ENCODE measurements at regions not wholly inside any gene's neighbourhood (a gene's known extent, or its start where the extent isn't known, plus 50 kb on each side); places are given as distances from the start of the nearest gene placed in this dataset.
"Not testable (repeated sequence)": the region's sequence is repeated elsewhere in the genome, so short reads cannot be mapped to it uniquely, and the experiment has no call there.

- Histone ChIP-seq H4K20me1 (ENCODE audit: insufficient read depth, low read length) (no peaks in the 10 kb centered on the region), H3K9me3 (replicated peaks; ENCODE audit: insufficient read depth, low read length) (no peaks in the 10 kb centered on the region), H3K4me2 (ENCODE audit: low read depth, low read length) (no peak overlapping the region), H2AFZ (ENCODE audit: low read length) (no peak overlapping the region), H3K9ac (ENCODE audit: low read length) (no peak overlapping the region), H3K79me2 (ENCODE audit: low read length) (no peaks in the 10 kb centered on the region), H3K4me1 (ENCODE audit: low read length) (no peaks in the 10 kb centered on the region), H3K36me3 (replicated peaks; ENCODE audit: insufficient read depth, low read length) (no peaks in the 10 kb centered on the region), H3K27ac (ENCODE audit: low read length) (no peak overlapping the region), H3K9me2 (replicated peaks; ENCODE audit: insufficient read depth, low read length) (no peaks in the 10 kb centered on the region), H3K27me3 (replicated peaks; ENCODE audit: insufficient read depth, low read length) (no peaks in the 10 kb centered on the region), H3K4me3 (ENCODE audit: low read length) (no peak overlapping the region), H3F3A (ENCODE audit: insufficient read depth, low read length) (no peaks in the 10 kb centered on the region)
- no peak for TF ChIP-seq CTCF (IDR thresholded peaks at IDR 0.05; ENCODE audit: low read length)
- TF ChIP-seq EZH2 (optimal IDR thresholded peaks at IDR 0.05; ENCODE audit: low read depth, low read length): no peak
- TF ChIP-seq EZH2phosphoT487 (IDR thresholded peaks at IDR 0.05; ENCODE audit: low read length): no peak
- DNase-seq: no peak
Observed at GRCh38 chr16:77511053-77511452, 76.2 kb upstream of the ADAMTS18 start.

- Histone ChIP-seq H3K36me3 (replicated peaks; ENCODE audit: insufficient read depth, low read length) (no peaks in the 10 kb centered on the region), H3K79me2 (ENCODE audit: low read length) (no peaks in the 10 kb centered on the region), H3K4me3 (ENCODE audit: low read length) (no peak overlapping the region), H3F3A (ENCODE audit: insufficient read depth, low read length) (no peaks in the 10 kb centered on the region), H3K9ac (ENCODE audit: low read length) (no peak overlapping the region), H3K27ac (ENCODE audit: low read length) (no peak overlapping the region), H2AFZ (ENCODE audit: low read length) (no peak overlapping the region), H3K4me1 (ENCODE audit: low read length) (no peaks in the 10 kb centered on the region), H3K9me2 (replicated peaks; ENCODE audit: insufficient read depth, low read length) (no peaks in the 10 kb centered on the region), H3K9me3 (replicated peaks; ENCODE audit: insufficient read depth, low read length) (no peaks in the 10 kb centered on the region), H3K27me3 (replicated peaks; ENCODE audit: insufficient read depth, low read length) (no peaks in the 10 kb centered on the region), H4K20me1 (ENCODE audit: insufficient read depth, low read length) (no peaks in the 10 kb centered on the region), H3K4me2 (ENCODE audit: low read depth, low read length) (no peak overlapping the region)
- TF ChIP-seq EZH2phosphoT487 (IDR thresholded peaks at IDR 0.05; ENCODE audit: low read length) (no peak), EZH2 (optimal IDR thresholded peaks at IDR 0.05; ENCODE audit: low read depth, low read length) (no peak), CTCF (IDR thresholded peaks at IDR 0.05; ENCODE audit: low read length) (no peak)
- no peak for DNase-seq
Observed at GRCh38 chr16:77514500-77515220, 79.8 kb upstream of the ADAMTS18 start.

GRCh38 chr16:77525226-77525625, 90.4 kb upstream of the ADAMTS18 start:
- H3K4me3 ChIP-seq (ENCODE audit: low read length); H3K27me3 ChIP-seq (replicated peaks; ENCODE audit: insufficient read depth, low read length); H3F3A ChIP-seq (ENCODE audit: insufficient read depth, low read length); H3K4me1 ChIP-seq (ENCODE audit: low read length); H3K4me2 ChIP-seq (ENCODE audit: low read depth, low read length); H3K9me2 ChIP-seq (replicated peaks; ENCODE audit: insufficient read depth, low read length); H3K36me3 ChIP-seq (replicated peaks; ENCODE audit: insufficient read depth, low read length); H2AFZ ChIP-seq (ENCODE audit: low read length); H3K79me2 ChIP-seq (ENCODE audit: low read length); DNase-seq; H3K9me3 ChIP-seq (replicated peaks; ENCODE audit: insufficient read depth, low read length); H4K20me1 ChIP-seq (ENCODE audit: insufficient read depth, low read length); H3K27ac ChIP-seq (ENCODE audit: low read length); H3K9ac ChIP-seq (ENCODE audit: low read length): not testable (repeated sequence)

- H3K27ac ChIP-seq (ENCODE audit: low read length): no peak overlapping the region
- DNase-seq: no peak
- H3K27me3 ChIP-seq (replicated peaks; ENCODE audit: insufficient read depth, low read length): no peaks in the 10 kb centered on the region
- H3K79me2 ChIP-seq (ENCODE audit: low read length): no peaks in the 10 kb centered on the region
- H3K36me3 ChIP-seq (replicated peaks; ENCODE audit: insufficient read depth, low read length): no peaks in the 10 kb centered on the region
- H3K9me2 ChIP-seq (replicated peaks; ENCODE audit: insufficient read depth, low read length): no peaks in the 10 kb centered on the region
- H4K20me1 ChIP-seq (ENCODE audit: insufficient read depth, low read length): no peaks in the 10 kb centered on the region
- no peaks in the 10 kb centered on the region for H3K9me3 ChIP-seq (replicated peaks; ENCODE audit: insufficient read depth, low read length)
- no peaks in the 10 kb centered on the region for H3K4me1 ChIP-seq (ENCODE audit: low read length)
- no peak overlapping the region for H3K4me3 ChIP-seq (ENCODE audit: low read length)
- H3K9ac ChIP-seq (ENCODE audit: low read length): no peak overlapping the region
- no peaks in the 10 kb centered on the region for H3F3A ChIP-seq (ENCODE audit: insufficient read depth, low read length)
- no peak overlapping the region for H2AFZ ChIP-seq (ENCODE audit: low read length)
- no peak overlapping the region for H3K4me2 ChIP-seq (ENCODE audit: low read depth, low read length)
- TF ChIP-seq EZH2phosphoT487 (IDR thresholded peaks at IDR 0.05; ENCODE audit: low read length) (no peak), CTCF (IDR thresholded peaks at IDR 0.05; ENCODE audit: low read length) (no peak), EZH2 (optimal IDR thresholded peaks at IDR 0.05; ENCODE audit: low read depth, low read length) (no peak)
Observed at GRCh38 chr16:77531752-77532151, 96.9 kb upstream of the ADAMTS18 start.
